NCI-H748 (cell line): ENCODE measurements at regions not wholly inside any gene's neighbourhood (a gene's known extent, or its start where the extent isn't known, plus 50 kb on each side); places are given as distances from the start of the nearest gene placed in this dataset.

Experiments
- DNase-seq: peaks from one replicate; lab custom pipeline; 2025; ENCODE audit not compliant: unreplicated experiment; lab: John Stamatoyannopoulos, UW

DNA sequence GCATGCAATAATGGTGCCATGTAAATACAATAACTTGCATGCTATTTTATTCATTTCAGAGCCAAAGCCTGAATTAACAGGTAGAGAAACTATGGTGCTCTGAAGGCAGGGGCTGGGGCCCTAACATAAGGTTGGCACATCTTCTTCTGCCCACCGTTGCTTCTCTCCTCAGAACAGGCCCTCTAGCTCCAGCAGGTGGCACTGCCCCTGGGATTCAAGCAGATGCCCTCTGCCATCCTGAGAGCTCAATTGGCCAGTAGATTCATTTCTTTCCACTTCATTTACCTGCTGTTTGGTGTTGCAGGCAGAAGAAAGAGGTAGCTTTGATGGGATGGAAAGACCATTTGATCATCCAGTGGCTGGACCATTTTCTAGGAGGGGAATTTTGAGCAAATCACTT, 130.5 kb downstream of the FOXB1 start:
- peak; percentile 27 for DNase-seq

DNA sequence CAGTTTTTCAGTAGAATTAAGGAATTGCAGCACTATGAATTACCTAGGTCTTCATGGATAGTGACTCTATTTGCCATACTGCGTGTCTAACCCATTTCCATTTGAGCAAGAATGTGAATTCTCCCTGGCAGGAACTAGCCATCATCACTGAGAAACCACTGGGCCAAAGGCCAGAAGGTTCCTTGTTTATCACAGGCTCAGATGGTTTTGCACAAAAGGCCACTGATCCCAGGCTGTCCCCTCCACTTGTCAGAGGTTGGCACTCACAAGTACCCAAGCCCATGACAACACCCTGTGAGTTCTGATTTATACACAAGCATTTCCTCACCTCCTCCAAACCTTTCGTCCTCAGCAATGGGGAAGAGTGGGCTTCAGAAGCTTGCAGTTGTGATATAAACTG, 131.8 kb downstream of the FOXB1 start:
- no peak for DNase-seq

DNA sequence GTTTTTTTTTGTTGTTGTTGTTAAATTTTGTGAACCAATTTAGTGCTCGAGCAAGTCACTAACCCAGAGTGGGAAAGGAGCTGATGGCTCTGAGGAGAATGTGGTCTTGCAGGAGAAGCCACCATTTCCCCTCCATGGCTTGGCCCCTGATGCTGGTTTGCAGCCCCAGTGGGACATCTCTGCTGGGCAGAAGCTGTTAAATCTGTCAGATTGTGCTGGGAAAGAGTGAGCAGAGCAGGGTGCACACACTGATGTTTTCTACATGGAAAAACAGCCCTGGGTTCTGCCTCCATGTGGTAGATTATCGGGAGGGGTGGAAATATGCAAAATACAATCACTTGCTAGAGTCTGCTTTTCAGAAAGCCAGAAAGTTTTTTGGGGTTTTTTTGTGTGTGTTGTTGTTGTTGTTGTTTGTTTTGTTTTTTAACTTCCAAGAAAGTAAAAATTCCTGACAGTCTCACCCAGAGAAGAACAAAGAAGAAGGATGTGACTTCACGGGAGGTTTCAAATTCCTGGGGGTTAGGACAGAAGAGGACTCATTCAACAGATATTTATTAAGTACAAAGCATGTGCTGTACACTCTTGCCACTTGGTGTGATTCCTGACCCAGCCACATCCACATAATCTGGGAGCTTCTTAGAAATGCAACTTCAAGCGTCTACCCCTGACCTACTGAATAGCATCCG, 133.7 kb downstream of the FOXB1 start:
- no peak for DNase-seq

DNA sequence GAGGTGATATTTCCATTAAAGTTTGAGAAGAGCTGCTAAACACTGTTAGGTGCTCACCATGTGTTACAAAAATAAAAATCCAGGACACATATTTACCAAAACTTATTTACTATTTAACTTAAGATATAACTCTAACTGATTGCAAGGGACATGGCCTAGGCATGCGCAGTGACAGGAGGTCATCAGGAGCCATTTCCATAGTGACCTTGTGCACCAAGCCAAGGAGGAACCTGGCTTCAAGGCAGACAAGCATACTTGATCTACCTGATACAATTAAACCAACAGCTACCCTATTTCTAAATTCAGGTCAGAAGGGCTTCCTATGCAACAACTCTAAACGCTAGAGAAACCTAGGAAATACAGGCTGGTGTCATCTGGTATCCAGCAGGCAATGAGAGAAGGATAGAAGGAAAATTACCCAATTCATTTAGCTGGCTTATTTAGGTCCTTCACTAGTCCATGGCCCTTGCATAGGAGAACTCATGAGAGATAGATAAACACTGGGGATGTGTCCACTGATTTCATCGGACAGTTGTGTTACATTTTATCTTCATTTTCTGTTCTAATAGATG, 134.4 kb downstream of the FOXB1 start:
- no peak for DNase-seq

DNA sequence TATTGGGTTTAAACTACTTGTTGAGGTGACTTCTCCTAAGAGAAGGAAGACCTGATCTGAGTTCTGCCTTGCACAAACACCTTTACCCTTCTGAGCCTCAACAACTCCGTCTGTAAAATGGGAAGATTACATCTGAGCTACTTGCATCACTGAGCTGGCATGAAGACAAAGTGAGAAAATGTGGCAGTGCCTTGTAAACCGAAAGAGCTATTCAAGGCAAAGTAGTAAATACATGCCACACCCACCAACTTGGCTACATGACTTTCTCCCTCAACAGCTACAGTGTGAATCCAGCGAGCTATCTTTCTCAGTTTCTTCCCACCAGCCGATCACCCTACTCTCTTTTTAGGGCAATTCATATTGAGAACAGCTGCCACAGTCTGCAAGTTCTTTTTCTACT, 148.3 kb downstream of the FOXB1 start:
- DNase-seq, result no peak

DNA sequence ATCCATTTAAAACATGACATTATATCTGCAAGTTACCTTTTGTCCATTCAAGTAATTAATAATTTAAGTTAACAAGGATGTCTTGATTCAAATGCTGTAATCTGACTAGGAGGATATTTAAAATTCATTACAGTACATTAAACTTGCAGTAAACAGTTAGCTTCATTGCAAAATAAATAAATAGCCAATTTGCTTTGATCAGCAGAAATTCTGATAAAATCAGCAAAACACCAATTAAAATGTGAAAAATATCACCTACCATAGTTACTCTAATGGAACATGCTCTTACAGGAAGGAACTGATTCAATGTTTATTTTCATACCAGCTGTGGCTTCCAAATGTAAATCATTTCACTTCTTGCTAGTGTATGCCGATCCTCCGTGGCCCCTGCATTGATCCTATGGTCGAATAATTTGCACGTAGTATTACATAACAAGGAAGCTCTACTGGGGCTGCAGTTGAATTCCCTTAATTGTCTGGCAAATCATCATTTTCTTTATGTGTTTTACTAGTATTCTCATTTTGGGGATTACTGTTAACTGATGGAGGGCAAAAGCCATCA, 150.7 kb downstream of the FOXB1 start:
- no peak for DNase-seq

DNA sequence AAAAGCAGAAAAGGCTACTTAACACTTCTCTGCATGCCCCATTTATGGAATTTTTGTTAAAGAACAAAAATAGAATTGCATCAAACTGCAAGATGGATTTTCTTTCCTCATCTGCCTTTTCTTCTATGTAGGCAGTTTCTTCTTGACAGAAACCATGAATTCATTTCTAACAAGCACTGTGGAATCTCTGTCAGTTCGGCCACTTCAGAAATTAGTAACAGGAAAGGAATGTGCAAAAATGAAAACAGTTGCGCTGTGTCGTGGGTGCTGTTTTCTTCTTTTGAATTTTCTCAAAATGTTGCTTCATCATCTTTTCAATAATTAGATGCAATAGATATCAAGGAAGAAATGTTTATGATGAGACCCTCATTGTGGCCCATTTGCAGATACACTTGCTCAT, 151.6 kb downstream of the FOXB1 start:
- DNase-seq, result no peak

DNA sequence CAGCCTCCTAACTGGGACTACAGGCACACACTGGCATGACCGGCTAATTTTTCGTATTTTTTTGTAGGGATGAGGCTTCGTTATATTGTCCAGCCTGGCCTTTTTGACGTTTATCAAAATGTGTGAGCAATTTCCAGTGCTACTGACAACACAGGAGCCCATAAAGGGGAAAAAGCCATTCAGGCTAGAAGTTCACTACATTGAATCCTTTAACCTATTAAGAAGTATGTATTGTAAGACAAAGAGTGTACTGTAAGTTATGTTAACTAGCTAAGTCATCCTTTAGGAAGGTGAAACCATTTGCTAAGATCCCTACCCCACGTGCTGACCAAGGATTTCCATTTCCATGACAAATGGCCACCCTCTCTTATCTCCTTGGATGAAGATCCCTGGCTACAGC, 156.8 kb downstream of the FOXB1 start:
- no peak for DNase-seq

DNA sequence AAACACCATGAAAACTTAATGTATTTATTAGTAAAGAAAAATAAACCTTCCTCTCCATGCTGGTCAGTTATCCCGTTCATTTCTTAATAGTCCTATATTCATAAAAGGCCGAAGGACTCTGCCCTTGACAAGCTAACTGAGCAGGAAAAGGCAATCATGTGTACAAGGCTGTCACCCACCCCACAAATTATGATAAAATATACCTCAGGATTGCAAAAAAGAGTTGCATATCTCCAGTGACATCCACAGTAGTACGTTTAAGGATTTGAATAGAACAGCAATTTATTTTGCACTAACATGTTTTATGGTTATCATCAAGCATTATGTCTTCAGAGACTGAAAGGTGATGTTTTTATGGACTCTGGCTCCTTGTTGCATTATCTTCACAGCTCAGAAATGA, 157.6 kb downstream of the FOXB1 start:
- DNase-seq, result no peak

DNA sequence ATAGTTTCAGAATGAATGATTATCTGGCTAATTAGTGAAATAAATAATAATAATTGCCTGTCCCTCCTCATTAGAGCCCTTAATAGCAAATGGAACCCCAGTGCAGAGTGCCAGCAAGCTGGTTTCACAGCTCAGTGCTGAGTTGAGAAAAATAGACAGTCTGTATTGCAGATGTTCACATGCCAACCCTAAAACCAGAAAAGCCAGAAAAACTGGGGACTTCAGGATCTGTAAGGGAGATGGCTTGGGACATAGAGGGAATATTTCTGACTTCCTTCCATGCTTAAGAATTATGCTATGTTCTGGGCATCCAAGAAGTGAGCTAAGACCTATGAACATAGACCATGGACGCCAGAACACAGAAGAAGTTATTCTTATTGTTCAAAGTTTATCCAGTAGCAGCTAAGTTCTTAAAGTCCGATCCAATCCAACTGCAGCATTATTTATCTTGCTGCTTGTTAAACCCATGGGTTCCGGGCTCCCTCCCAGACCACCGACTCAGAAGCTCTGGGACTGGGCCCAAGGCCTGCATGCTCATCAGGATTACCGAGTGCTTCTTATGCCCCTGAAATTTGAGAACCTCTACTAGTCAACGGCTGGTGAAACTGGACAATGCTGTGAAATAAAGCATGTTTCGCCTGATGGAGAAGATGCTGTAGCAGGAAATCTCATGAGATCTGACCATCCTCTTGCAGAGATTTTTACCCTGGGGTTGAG, 158.3 kb downstream of the FOXB1 start:
- no peak for DNase-seq

DNA sequence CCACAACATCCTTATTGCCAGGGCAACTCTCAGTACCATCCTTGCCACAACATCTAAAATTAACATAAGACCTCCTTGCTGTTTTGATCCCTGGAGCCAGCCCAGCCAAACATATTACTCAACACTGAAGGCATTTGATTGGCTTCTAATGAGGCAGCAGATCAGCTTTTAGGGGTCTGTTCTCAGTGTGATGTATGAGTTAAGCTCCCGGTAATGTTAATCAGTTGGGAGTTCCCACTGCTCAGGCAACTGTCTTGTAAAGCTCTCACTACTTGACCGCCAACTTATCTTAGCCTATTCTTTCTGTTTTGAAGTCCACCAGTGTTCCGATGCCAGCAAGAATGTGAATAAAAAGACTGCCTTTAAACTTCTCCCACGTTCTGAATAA, 158.9 kb downstream of the FOXB1 start:
- no peak for DNase-seq

DNA sequence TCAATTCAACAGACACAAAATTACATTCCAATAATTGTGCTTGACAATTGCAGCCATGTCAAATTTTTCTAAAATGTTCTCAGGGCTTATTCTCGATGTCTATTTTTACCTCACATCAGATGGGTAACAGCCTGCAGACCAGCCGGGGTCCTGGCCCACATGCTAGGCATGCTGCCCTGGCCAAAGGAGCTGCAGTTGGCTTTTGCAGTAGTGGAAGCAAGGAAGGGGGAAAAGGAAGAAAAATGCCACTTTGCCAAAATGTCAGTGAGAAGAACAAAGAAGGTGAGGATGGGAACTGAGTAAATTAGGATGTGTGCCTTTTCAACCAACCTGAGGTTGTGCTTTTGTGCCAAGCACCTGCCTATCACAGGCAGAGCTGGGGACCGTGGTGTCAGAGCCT, 161.0 kb downstream of the FOXB1 start:
- no peak for DNase-seq

DNA sequence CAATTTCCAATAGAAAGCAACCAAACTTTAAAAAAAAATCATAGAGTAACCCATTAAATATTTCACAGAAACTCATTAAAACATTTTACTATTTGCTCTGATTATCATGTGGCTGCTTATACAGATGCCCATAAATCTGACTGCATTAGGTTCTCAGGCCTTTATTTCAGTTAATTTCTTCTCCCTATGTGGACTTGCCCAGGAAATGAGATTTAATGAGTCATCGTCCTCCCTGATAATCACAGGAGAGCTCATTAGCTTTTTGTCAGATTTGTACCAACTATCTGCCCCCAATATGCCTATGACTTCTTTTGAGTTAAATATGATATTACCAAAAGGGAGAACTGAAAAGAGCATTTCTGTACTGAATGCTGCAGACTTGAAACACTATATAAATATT, 168.0 kb downstream of the FOXB1 start:
- DNase-seq, result no peak

DNA sequence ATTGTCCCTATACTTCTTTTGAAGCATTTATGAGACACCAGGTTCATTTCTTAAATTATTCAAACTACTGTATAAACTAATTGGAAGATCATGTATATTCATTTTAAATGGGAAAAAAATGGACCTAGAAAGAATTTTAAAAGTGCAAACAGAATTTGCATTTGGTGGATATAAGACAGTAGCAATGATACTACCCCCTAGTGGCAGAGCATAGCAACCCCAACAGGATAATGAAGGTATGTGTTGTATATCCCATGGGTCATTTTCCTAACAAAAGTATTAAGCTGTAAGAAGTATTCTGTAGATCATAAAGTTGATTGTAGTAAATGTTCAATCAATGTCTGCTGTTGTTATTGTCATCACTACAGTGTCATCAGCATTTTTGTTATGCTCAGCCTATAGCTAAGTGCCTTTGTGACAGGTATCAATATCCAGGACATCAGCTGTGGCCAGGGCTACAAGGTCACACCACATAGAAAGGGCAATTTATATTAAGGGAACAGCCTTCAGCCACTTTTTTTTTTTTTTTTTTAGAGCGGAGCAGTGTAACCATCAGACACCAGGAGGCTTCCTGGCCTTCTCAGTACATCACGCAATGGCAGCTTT, 175.8 kb downstream of the FOXB1 start:
- peak; percentile 38 for DNase-seq

DNA sequence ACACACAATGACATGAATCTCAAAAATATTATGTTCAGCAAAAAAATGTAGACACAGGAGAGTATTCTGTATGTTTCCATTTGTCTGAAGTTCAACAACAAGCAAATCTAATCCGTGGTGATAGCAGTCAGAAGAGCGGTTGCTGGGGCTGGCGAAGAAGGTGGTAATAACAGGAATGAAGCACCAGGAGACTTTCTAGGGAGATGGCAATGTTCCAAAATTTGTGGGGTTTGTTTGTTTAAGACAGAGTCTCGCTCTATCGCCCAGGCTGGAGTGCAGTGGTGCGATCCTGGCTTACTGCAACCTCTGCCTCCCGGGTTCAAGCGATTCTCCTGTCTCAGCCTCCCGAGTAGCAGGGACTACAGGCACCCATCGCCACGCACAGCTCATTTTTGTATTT, 177.8 kb downstream of the FOXB1 start:
- peak; percentile 50 for DNase-seq

DNA sequence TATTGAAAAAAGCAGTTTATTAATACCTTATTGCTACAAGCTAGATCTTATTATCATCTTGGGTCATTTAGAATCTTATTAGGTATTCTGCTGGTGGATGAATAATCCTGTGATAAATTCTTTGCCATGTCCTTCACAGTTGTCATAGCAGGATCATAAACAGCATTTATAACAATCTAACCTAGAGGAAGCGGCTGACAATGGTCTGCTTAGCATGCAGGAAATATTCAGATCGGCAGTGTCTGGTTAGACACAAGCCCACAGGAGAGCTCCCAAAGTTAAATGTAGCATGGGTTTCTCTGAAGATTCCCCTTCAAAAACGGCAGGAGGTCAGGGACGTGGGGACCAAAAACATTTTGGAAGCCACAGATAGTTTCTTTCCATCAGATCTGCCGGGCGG, 179.3 kb downstream of the FOXB1 start:
- no peak for DNase-seq

DNA sequence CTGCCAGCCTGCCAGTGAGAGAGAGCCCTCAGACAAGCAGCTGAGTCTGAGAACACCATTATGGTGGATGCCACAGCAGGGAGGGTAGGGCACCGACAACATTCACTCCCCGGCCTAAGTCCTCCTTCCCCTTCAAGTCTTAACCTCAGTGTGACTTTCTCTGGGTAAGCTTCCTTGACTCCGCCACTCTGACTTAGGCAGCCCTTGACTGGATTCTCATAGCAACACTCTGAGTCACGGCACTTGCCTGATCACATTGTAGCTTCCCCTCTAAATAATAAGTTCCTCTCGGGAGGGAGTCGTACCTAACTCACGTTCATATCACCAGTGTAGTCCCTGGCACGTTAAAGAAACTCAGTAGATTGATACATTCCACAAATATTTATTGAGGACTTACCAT, 180.5 kb downstream of the FOXB1 start:
- no peak for DNase-seq

DNA sequence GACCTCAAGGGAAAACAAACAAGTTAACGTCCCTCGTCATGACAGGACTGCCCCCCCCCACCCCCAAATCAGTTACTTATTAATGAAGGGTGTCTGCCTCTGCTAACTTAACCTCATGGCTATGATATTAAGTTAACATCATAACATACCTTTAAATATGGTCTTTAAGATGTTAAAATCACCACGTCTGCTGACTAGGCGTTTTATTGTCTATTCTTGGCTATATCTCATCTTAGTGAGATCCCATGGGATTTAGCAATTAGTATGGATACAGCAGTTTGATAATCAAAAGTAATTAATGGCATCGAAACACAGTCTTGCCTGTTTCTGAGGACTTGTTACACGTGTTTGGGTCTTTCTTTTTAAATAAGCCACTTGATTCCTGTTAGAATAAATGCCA, 186.9 kb downstream of the FOXB1 start:
- no peak for DNase-seq

DNA sequence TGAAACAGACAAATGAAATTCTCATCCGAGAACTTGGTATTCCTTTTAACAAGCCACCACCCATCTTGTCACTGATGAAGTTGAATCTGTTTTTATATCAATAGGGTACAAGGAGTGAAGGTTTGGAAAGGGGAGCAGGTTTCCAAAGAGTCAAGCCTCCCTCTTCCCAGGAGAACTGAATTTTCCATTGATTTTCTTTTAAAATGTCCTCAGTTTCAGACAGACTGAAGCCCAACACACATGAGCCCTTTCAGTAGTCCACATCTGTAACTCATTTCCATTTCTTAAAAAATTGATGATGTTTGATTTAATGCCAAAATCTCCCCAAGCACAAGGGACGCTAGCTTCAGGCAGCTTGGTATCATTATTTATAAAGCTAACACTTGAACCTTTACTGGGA, 187.7 kb downstream of the FOXB1 start:
- DNase-seq, result no peak

DNA sequence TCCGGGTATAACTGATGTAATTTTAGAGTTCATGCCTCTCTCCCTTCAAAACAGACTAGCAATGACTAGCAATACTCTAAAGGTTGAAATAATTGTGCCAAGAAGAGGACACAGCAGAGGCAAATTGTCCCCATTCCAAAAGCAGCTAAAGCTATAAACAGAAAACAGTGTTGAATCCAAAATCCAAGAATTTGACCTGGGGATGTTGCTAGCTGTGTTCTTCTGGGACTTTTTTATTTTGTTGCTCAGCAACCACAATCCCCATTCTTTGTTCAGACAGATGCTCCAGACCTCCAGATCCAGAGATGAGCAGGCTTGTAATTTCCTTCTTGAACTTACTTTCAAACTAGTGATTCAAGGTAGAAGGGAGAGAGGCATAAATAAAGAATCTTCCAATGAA, 191.5 kb downstream of the FOXB1 start:
- DNase-seq, result no peak

DNA sequence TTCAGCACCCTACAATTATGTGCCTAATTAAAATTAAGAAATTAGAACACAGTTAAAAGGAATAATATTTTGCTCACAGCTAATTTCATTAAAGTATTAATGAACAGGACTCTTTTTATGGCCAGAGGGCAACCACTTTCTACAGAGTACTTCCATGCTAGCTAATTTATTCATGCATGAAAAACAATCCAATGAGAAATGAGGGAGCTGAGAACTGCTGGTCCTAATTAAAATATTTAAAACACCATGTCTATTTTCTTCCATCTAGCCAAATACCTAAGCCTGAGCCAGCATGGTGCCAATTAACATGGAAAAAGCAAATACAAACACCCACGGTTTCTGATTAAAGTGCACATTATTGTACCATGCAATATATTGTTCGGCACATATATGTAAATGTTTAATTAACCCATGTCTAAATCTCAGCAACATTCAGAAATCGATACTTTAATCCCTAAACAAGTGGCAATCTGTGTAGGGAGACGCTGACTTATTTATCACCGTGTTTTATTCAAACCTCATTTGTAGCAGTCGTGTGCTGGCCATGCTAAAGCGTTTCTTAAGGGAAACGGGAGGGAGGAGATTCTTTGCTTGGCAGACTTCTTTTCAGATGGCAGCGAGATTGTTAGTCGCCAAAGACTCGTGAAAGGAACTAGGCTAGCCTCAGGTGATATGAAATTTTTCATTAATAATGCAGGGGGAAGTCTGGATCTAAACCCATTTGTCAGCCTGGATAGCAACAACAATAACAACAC, 193.5 kb downstream of the ANXA2 start:
- DNase-seq, result peak; percentile 43
